Smooth muscle cell (in vitro differentiated cells): ENCODE measurements at regions not wholly inside any gene's neighbourhood (a gene's known extent, or its start where the extent isn't known, plus 50 kb on each side); places are given as distances from the start of the nearest gene placed in this dataset.

Source experiments
- DNase-seq: peaks from one replicate; lab custom pipeline; 2025; ENCODE audit not compliant: unreplicated experiment; lab: John Stamatoyannopoulos, UW
- H2AFZ ChIP-seq: fragments of 200-600 bp; sonication (generic); 2 replicates; pipeline ENCODE4 v1.6.0; 2016; ENCODE audit warnings: antibody characterized with exemption, low read depth, mild to moderate bottlenecking
- H3F3A ChIP-seq: fragments of 200-600 bp; sonication (generic); 2 replicates; pipeline ENCODE4 v1.6.0; 2017; ENCODE audit warnings: antibody characterized with exemption, low read depth
- H3K27ac ChIP-seq: fragments of 200-600 bp; sonication (generic); 2 replicates; pipeline ENCODE4 v1.5.1; 2016; ENCODE audit warnings: low read depth, mild to moderate bottlenecking
- H3K27me3 ChIP-seq: fragments of 200-600 bp; sonication (generic); 2 replicates; pipeline ENCODE4 v1.6.1; 2016; ENCODE audit warnings: low read depth, mild to moderate bottlenecking
- H3K36me3 ChIP-seq: fragments of 200-600 bp; sonication (generic); 2 replicates; pipeline ENCODE4 v1.5.1; 2016; ENCODE audit warnings: low read depth
- H3K4me1 ChIP-seq: fragments of 200-600 bp; sonication (generic); 2 replicates; pipeline ENCODE4 v1.5.1; 2016; ENCODE audit warnings: low read depth
- H3K4me2 ChIP-seq: fragments of 200-600 bp; sonication (generic); 2 replicates; pipeline ENCODE4 v1.6.0; 2016; ENCODE audit warnings: mild to moderate bottlenecking
- H3K4me3 ChIP-seq: fragments of 200-600 bp; sonication (generic); 2 replicates; pipeline ENCODE4 v1.5.1; 2016; ENCODE audit warnings: mild to moderate bottlenecking
- H3K79me2 ChIP-seq: fragments of 200-600 bp; sonication (generic); 2 replicates; pipeline ENCODE4 v1.6.0; 2016; ENCODE audit warnings: low read depth, mild to moderate bottlenecking
- H3K9ac ChIP-seq: fragments of 200-600 bp; sonication (generic); 2 replicates; pipeline ENCODE4 v1.6.0; 2016; ENCODE audit warnings: low read depth
- H3K9me3 ChIP-seq: fragments of 200-600 bp; sonication (generic); replicated peaks from 2 replicates; pipeline ENCODE4 v1.5.1; 2016; ENCODE audit warnings: low read depth
- H4K20me1 ChIP-seq: fragments of 200-600 bp; sonication (generic); 2 replicates; pipeline ENCODE4 v1.6.0; 2016; ENCODE audit warnings: low read depth
- WGBS: methylation state at CpG from one replicate; pipeline ENCODE4 v1.1.7; 2016; ENCODE audit warnings: low lambda C conversion rate; 5-methylcytosine and 5-hydroxymethylcytosine counted together
- TF ChIP-seq, protein P1 (sequence below): fragments of 200-600 bp; sonication (generic); IDR thresholded peaks from 2 replicates; pipeline ENCODE4 v1.5.1; 2017; ENCODE audit warnings: borderline replicate concordance, mild to moderate bottlenecking, antibody characterized with exemption; ENCODE audit not compliant: insufficient read depth, poor library complexity, severe bottlenecking

DNA sequence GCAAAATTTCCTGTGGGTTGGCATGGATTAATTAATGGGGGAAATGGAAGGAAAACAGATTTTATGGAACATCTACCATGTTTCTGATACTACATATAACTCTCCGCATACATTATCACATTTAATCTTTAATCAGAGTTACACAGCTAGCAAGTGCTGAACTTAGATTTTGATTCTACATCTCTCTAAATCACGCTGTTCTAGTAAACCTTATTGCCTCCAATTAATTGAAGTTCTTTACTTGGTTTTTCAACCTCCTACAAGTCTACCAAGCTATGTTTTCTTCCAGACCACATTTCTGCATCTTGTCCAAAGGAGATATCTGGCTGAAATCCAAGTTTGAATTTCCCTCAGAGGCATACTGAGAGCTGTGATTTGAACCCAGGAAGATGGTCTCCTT lies 125.8 kb upstream of the GAREM1 start:
- H3K27me3 ChIP-seq: no peaks in the 10 kb centered on the region
- H3K9ac ChIP-seq: no peak overlapping the region
- H3F3A ChIP-seq: no peaks in the 10 kb centered on the region
- no peaks in the 10 kb centered on the region for H3K9me3 ChIP-seq
- H3K4me3 ChIP-seq: no peak overlapping the region
- no peaks in the 10 kb centered on the region for H3K36me3 ChIP-seq
- H3K4me1 ChIP-seq: no peaks in the 10 kb centered on the region
- DNase-seq: no peak
- WGBS: 46% methylated on average over 2 of the region's 2 CpGs
- H3K27ac ChIP-seq: no peak overlapping the region
- H3K4me2 ChIP-seq: no peak overlapping the region
- no peak overlapping the region for H2AFZ ChIP-seq
- no peaks in the 10 kb centered on the region for H4K20me1 ChIP-seq
- TF ChIP-seq, protein P1, sequence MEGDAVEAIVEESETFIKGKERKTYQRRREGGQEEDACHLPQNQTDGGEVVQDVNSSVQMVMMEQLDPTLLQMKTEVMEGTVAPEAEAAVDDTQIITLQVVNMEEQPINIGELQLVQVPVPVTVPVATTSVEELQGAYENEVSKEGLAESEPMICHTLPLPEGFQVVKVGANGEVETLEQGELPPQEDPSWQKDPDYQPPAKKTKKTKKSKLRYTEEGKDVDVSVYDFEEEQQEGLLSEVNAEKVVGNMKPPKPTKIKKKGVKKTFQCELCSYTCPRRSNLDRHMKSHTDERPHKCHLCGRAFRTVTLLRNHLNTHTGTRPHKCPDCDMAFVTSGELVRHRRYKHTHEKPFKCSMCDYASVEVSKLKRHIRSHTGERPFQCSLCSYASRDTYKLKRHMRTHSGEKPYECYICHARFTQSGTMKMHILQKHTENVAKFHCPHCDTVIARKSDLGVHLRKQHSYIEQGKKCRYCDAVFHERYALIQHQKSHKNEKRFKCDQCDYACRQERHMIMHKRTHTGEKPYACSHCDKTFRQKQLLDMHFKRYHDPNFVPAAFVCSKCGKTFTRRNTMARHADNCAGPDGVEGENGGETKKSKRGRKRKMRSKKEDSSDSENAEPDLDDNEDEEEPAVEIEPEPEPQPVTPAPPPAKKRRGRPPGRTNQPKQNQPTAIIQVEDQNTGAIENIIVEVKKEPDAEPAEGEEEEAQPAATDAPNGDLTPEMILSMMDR: no peak
- H3K79me2 ChIP-seq: no peaks in the 10 kb centered on the region

DNA sequence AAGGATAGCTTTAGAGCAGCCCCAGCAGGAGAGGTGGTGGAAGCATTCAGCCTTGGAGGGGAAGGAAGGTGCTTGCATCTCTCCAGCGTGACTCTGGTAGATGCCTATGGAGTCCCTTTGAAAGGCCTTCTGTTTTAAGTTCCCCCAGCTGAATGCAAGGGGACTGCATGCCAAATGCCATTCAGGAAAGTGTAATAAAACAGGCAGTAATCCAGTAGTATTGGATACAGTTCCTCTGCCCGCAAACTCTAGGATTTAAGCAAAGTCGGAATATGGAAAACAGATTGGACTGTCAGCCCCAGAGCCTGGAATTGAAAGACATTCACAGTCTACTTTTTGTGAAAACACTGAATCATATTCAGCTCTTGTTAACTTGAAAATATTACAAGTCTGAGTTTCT lies 125.2 kb upstream of the GAREM1 start:
- H3K36me3 ChIP-seq: no peaks in the 10 kb centered on the region
- H3K27ac ChIP-seq: no peak overlapping the region
- no peaks in the 10 kb centered on the region for H3K4me1 ChIP-seq
- H3K4me3 ChIP-seq: no peak overlapping the region
- H2AFZ ChIP-seq: no peak overlapping the region
- no peaks in the 10 kb centered on the region for H4K20me1 ChIP-seq
- TF ChIP-seq, protein P1: no peak
- no peaks in the 10 kb centered on the region for H3K9me3 ChIP-seq
- DNase-seq: no peak
- H3K27me3 ChIP-seq: no peaks in the 10 kb centered on the region
- H3K4me2 ChIP-seq: no peak overlapping the region
- no peaks in the 10 kb centered on the region for H3K79me2 ChIP-seq
- H3K9ac ChIP-seq: no peak overlapping the region
- no peaks in the 10 kb centered on the region for H3F3A ChIP-seq
- 77% methylated on average over 3 of the region's 3 CpGs for WGBS

DNA sequence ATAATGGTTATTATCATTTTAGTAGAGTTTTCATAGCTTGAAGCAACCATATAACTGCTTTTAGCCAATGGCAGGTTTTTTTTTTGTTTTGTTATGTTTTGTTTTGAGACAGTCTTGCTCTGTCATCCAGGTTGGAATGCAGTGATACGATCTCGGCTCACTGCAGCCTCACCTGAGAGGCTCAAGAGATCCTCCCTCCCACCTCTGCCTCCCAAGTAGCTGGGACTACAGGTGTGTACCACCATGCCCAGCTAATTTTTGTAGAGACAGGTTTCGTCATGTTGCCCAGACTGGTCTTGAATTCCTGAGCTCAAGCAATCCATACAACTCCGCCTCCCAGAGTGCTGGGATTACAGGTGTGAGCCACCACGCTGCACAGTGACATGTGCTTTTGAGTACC lies 117.5 kb upstream of the GAREM1 start:
- Histone ChIP-seq H2AFZ (no peak overlapping the region), H3K27me3 (no peaks in the 10 kb centered on the region), H3K4me1 (no peaks in the 10 kb centered on the region), H4K20me1 (no peaks in the 10 kb centered on the region), H3K79me2 (no peaks in the 10 kb centered on the region), H3K27ac (no peak overlapping the region), H3F3A (no peaks in the 10 kb centered on the region), H3K4me3 (no peak overlapping the region), H3K36me3 (no peaks in the 10 kb centered on the region), H3K4me2 (no peak overlapping the region), H3K9ac (no peak overlapping the region), H3K9me3 (no peaks in the 10 kb centered on the region)
- 94% methylated on average over 5 of the region's 5 CpGs for WGBS
- no peak for DNase-seq
- TF ChIP-seq, protein P1: no peak

DNA sequence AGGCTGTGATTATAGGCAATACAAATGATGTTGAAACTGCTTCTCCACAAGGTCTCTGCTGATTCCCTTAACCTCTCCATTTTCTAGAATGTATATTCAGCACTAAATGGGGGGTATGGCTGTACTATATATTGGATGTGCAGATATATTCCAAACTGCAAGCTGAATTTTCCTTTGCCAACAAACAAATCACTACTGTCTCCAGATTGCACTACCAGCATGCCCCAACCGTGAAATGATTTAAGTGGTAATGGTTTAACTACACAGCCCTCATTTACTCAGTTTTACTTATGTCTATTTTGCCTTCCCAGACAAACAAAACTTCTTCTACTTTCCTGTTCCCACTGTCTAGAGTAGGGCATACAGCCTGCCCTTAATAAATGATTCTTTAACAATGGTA lies 112.7 kb upstream of the GAREM1 start:
- H3K4me3 ChIP-seq: no peak overlapping the region
- no peaks in the 10 kb centered on the region for H3K36me3 ChIP-seq
- H3F3A ChIP-seq: no peaks in the 10 kb centered on the region
- H3K79me2 ChIP-seq: no peaks in the 10 kb centered on the region
- WGBS: 100% methylated on average over 1 of the region's 1 CpG
- no peak overlapping the region for H3K9ac ChIP-seq
- H4K20me1 ChIP-seq: no peaks in the 10 kb centered on the region
- TF ChIP-seq, protein P1: no peak
- H2AFZ ChIP-seq: no peak overlapping the region
- H3K4me1 ChIP-seq: no peaks in the 10 kb centered on the region
- DNase-seq: no peak
- no peak overlapping the region for H3K4me2 ChIP-seq
- H3K27me3 ChIP-seq: no peaks in the 10 kb centered on the region
- no peak overlapping the region for H3K27ac ChIP-seq
- no peaks in the 10 kb centered on the region for H3K9me3 ChIP-seq
